HCT116 (cell line): ENCODE measurements at regions not wholly inside any gene's neighbourhood (a gene's known extent, or its start where the extent isn't known, plus 50 kb on each side); places are given as distances from the start of the nearest gene placed in this dataset.

Source experiments
- ATAC-seq: fragments of 200-7000 bp; cut with Tn5 transposase; 2 replicates; pipeline ENCODE4 v1.9.1; 2020; ENCODE audit warnings: mild to moderate bottlenecking, moderate library complexity
- BruUV-seq: library from RNA; stranded (reverse); fragments of 400-500 nt; replicated peaks from 2 replicates; lab custom pipeline; 2021; lab: Mats Ljungman, UMichigan
- CTCF ChIA-PET: fragments of 300-600 bp; sonication (Branson Sonifier 250); formaldehyde crosslinking; loops from one replicate; lab custom pipeline; 2021; ENCODE audit warnings: antibody characterized with exemption; lab: Charles Lee
- POLR2A ChIA-PET: fragments of 300-600, 350-600 bp; sonication (Branson Sonifier 250); formaldehyde crosslinking; loops from one replicate; lab custom pipeline; 2021; ENCODE audit warnings: antibody characterized with exemption; lab: Charles Lee
- RAD21 ChIA-PET, 2 experiments: fragments of 300-600 bp; sonication (Branson Sonifier 250); formaldehyde crosslinking; loops; one replicate each; lab custom pipeline; 2023; ENCODE audit warnings: low total read pairs in 2 of 2; ENCODE audit not compliant: uncharacterized antibody in 2 of 2, unreplicated experiment in 2 of 2, low non-redundant PET in 1 of 2; lab: Charles Lee
- DNase-seq: peaks from one replicate; pipeline ENCODE4 v3.0.0-alpha.2; 2010; ENCODE audit warnings: low read depth, low spot score
- H2AFZ ChIP-seq: fragments of 200-600 bp; shearing (Covaris generic), sonication (generic); 2 replicates; pipeline ENCODE4 v1.6.1; 2017; ENCODE audit warnings: low read depth, mixed run types, mixed read lengths, antibody characterized with exemption, low read length; ENCODE audit not compliant: poor library complexity, severe bottlenecking
- H3K27ac ChIP-seq: 2 replicates; pipeline ENCODE4 v1.5.1; 2012; ENCODE audit warnings: low read depth, low read length
- H3K27me3 ChIP-seq: fragments of 200-600 bp; sonication (generic); 2 replicates; pipeline ENCODE4 v1.6.1; 2016; ENCODE audit warnings: mixed run types, low read length, mixed read lengths; ENCODE audit not compliant: insufficient read depth
- H3K36me3 ChIP-seq, 2 experiments: fragments of 200-500 bp in 1 of 2; fragments of 200-600 bp in 1 of 2; sonication (Bioruptor generic) in 1 of 2; sonication (generic) in 1 of 2; 2 replicates each; pipeline versions ENCODE4 v1.5.1 to v1.6.1; 2014 to 2016; ENCODE audit warnings: low read length in 2 of 2, inconsistent platforms in 1 of 2, mixed read lengths in 1 of 2, mixed run types in 1 of 2; ENCODE audit not compliant: insufficient read depth in 2 of 2, control insufficient read depth in 1 of 2
- H3K4me1 ChIP-seq, 2 experiments: fragments of 200-600 bp in 1 of 2; sonication (generic) in 1 of 2; 2 replicates each; pipeline versions ENCODE4 v1.5.1 to v1.6.1; 2012 to 2017; ENCODE audit warnings: low read length in 2 of 2, inconsistent platforms in 1 of 2, mild to moderate bottlenecking in 1 of 2, mixed read lengths in 1 of 2, mixed run types in 1 of 2, moderate library complexity in 1 of 2; ENCODE audit not compliant: insufficient read depth in 2 of 2, control insufficient read depth in 1 of 2
- H3K4me2 ChIP-seq: fragments of 200-600 bp; sonication (generic); 2 replicates; pipeline ENCODE4 v1.6.1; 2017; ENCODE audit warnings: mixed run types, low read length, mixed read lengths
- H3K4me3 ChIP-seq, 2 experiments: fragments of 200-600 bp in 1 of 2; sonication (generic) in 1 of 2; replicated peaks in 1 of 2; 2 replicates each; pipeline ENCODE4 v1.5.1; 2011 to 2016; ENCODE audit warnings: low read length in 2 of 2, control low read depth in 1 of 2, low read depth in 1 of 2, mild to moderate bottlenecking in 1 of 2, mixed read lengths in 1 of 2, mixed run types in 1 of 2
- H3K79me2 ChIP-seq: fragments of 200-600 bp; sonication (generic); 2 replicates; pipeline ENCODE4 v1.6.1; 2017; ENCODE audit warnings: mild to moderate bottlenecking, mixed run types, low read length, moderate library complexity, mixed read lengths; ENCODE audit not compliant: insufficient read depth
- H3K9ac ChIP-seq: fragments of 200-600 bp; sonication (generic); 2 replicates; pipeline ENCODE4 v1.6.1; 2016; ENCODE audit warnings: low read length, mixed read lengths
- H3K9me2 ChIP-seq: fragments of 200-600 bp; sonication (generic), shearing (Covaris generic); 2 replicates; pipeline ENCODE4 v1.6.1; 2017; ENCODE audit warnings: mixed run types, mild to moderate bottlenecking, moderate library complexity; ENCODE audit not compliant: insufficient read depth
- H3K9me3 ChIP-seq, 2 experiments: fragments of 200-500 bp in 1 of 2; fragments of 200-600 bp in 1 of 2; sonication (Bioruptor generic) in 1 of 2; sonication (generic) in 1 of 2; 2 replicates each; pipeline ENCODE4 v1.6.1; 2014 to 2017; ENCODE audit warnings: low read length in 2 of 2, mixed read lengths in 2 of 2, inconsistent platforms in 1 of 2, low read depth in 1 of 2, mild to moderate bottlenecking in 1 of 2, mixed run types in 1 of 2, moderate library complexity in 1 of 2; ENCODE audit not compliant: control insufficient read depth in 1 of 2, insufficient read depth in 1 of 2
- H4K20me1 ChIP-seq: fragments of 200-600 bp; sonication (generic), shearing (Covaris generic); 2 replicates; pipeline ENCODE4 v1.6.1; 2017; ENCODE audit warnings: mixed run types, mild to moderate bottlenecking, moderate library complexity; ENCODE audit not compliant: insufficient read depth
- CTCF ChIP-seq, 3 experiments: fragments of 200-600 bp in 1 of 3; sonication (generic) in 1 of 3; IDR thresholded peaks in 2 of 3; conservative IDR thresholded peaks in 1 of 3; 2 replicates each; pipeline ENCODE4 v1.5.1; 2012 to 2017; ENCODE audit warnings: low read depth in 2 of 3, low read length in 2 of 3, antibody characterized with exemption in 1 of 3, borderline replicate concordance in 1 of 3, control low read depth in 1 of 3, mild to moderate bottlenecking in 1 of 3, mixed read lengths in 1 of 3, mixed run types in 1 of 3, moderate library complexity in 1 of 3; ENCODE audit not compliant: insufficient read depth in 1 of 3
- JUND ChIP-seq: IDR thresholded peaks from 2 replicates; pipeline ENCODE4 v1.6.1; 2012
- MAX ChIP-seq: IDR thresholded peaks from 2 replicates; pipeline ENCODE4 v1.6.1; 2012
- POLR2A ChIP-seq: IDR thresholded peaks from 2 replicates; pipeline ENCODE4 v1.7.0; 2011; ENCODE audit warnings: borderline replicate concordance; ENCODE audit not compliant: insufficient read depth, insufficient read length; ENCODE audit errors: extremely low read depth
- SIN3A ChIP-seq: IDR thresholded peaks from 2 replicates; pipeline ENCODE4 v1.6.1; 2012; ENCODE audit warnings: low read depth
- TCF7L2 ChIP-seq: IDR thresholded peaks from 2 replicates; pipeline ENCODE4 v1.7.0; 2011; ENCODE audit warnings: borderline replicate concordance, inconsistent platforms; ENCODE audit not compliant: insufficient read depth, insufficient read length; ENCODE audit errors: extremely low read depth
- ZBTB33 ChIP-seq: IDR thresholded peaks from 2 replicates; pipeline ENCODE4 v1.6.1; 2011; ENCODE audit warnings: mild to moderate bottlenecking, low read length, moderate library complexity; ENCODE audit not compliant: insufficient replicate concordance; ENCODE audit errors: extremely low read depth
- ZFX ChIP-seq: fragments of 450-650 bp; IDR thresholded peaks from 2 replicates; pipeline ENCODE4 v1.6.1; 2017
- ZNF274 ChIP-seq: fragments of 200-500 bp; sonication (Bioruptor generic); IDR thresholded peaks from 2 replicates; pipeline ENCODE4 v1.6.1; 2014; ENCODE audit warnings: mild to moderate bottlenecking, low read depth, low read length, inconsistent platforms
- intact Hi-C: fragments of 100-400 bp; cut with micrococcal nuclease; formaldehyde crosslinking; loops from 2 replicates; pipeline ENCODE4 v1.10.0; 2022
- TF ChIP-seq, protein P1 (sequence below): IDR thresholded peaks from 2 replicates; pipeline ENCODE4 v1.6.1; 2012

DNA sequence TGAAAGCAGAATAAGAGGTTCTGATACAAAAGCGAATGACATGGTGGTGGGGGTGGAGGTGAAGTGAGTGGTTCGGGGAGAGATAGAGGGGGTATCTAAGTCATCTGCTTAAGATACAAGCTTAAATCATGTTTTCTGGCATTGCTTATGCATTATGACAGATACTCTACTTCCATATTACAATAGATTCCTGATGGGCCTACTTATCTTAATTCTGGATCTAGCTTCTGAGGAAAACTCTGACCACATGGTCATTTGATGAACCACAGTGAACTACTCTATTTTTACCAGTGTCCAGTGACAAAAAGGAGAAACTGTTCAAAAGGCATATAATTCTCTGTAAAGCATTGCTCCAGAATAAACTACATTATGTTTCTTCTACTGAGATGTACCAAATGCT lies 673.7 kb upstream of the CCDC54 start:
- no TSS peak for BruUV-seq
- ATAC-seq: no peak
- CTCF ChIA-PET: no interaction called here
- H3K9me3 ChIP-seq: no peaks in the 10 kb centered on the region
- H3K27ac ChIP-seq: no peak overlapping the region
- H3K9me2 ChIP-seq: no peaks in the 10 kb centered on the region
- no peak for TF ChIP-seq ZBTB33
- TF ChIP-seq ZFX: no peak
- TF ChIP-seq CTCF (IDR thresholded peaks at IDR 0.05 in 2 of 3, conservative IDR thresholded peaks at IDR 0.05 in 1 of 3; ENCODE audit: borderline replicate concordance in 1 of 3, insufficient read depth in 1 of 3, low read depth in 2 of 3, low read length in 2 of 3): no peak
- TF ChIP-seq JUND: no peak
- no peak for TF ChIP-seq SIN3A
- no peak overlapping the region for H3K4me3 ChIP-seq
- H3K9ac ChIP-seq: no peak overlapping the region
- H4K20me1 ChIP-seq: no peaks in the 10 kb centered on the region
- H3K79me2 ChIP-seq: no peaks in the 10 kb centered on the region
- intact Hi-C loops: no loop called here
- RAD21 ChIA-PET: no interaction called here
- no peak overlapping the region for H3K4me2 ChIP-seq
- DNase-seq: no peak
- H3K27me3 ChIP-seq: no peaks in the 10 kb centered on the region
- POLR2A ChIA-PET: no interaction called here
- H2AFZ ChIP-seq: no peak overlapping the region
- H3K4me1 ChIP-seq: no peaks in the 10 kb centered on the region
- no peaks in the 10 kb centered on the region for H3K36me3 ChIP-seq

DNA sequence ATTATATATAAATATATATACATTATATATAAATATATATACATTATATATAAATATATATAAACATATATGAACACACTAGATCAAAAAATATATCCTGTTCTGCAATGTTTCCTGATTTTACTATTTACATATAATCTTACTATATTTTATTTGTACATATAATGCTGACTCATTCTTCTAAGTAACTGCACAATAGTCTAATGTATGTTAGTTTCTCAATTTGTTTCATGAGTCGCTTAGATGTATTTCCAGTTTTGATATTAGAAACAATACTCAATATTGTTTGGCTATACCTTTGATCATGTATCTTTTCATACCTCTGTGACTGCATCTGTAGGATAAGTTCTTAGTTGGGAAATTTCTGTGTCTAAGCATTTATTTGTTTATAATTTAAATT lies 669.9 kb upstream of the CCDC54 start:
- DNase-seq: no peak
- TF ChIP-seq ZNF274 (no peak), TCF7L2 (no peak), CTCF (IDR thresholded peaks at IDR 0.05 in 2 of 3, conservative IDR thresholded peaks at IDR 0.05 in 1 of 3; ENCODE audit: borderline replicate concordance in 1 of 3, insufficient read depth in 1 of 3, low read depth in 2 of 3, low read length in 2 of 3) (no peak), POLR2A (no peak), MAX (no peak), SIN3A (no peak)
- TF ChIP-seq, protein P1, sequence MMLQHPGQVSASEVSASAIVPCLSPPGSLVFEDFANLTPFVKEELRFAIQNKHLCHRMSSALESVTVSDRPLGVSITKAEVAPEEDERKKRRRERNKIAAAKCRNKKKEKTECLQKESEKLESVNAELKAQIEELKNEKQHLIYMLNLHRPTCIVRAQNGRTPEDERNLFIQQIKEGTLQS: no peak

More for the DNA sequence above, 669.9 kb upstream of the CCDC54 start:
- intact Hi-C loops: no loop called here
- no peak overlapping the region for H3K4me3 ChIP-seq
- H4K20me1 ChIP-seq: no peaks in the 10 kb centered on the region
- no peak overlapping the region for H3K4me2 ChIP-seq
- H3K4me1 ChIP-seq: no peaks in the 10 kb centered on the region
- POLR2A ChIA-PET: no interaction called here
- no peaks in the 10 kb centered on the region for H3K79me2 ChIP-seq
- H3K27me3 ChIP-seq: no peaks in the 10 kb centered on the region
- ATAC-seq: no peak
- H3K27ac ChIP-seq: no peak overlapping the region
- no peaks in the 10 kb centered on the region for H3K9me3 ChIP-seq
- H3K9me2 ChIP-seq: no peaks in the 10 kb centered on the region
- H3K9ac ChIP-seq: no peak overlapping the region
- H3K36me3 ChIP-seq: no peaks in the 10 kb centered on the region
- H2AFZ ChIP-seq: no peak overlapping the region
- RAD21 ChIA-PET: no interaction called here
- CTCF ChIA-PET: no interaction called here
- no TSS peak for BruUV-seq
